CD4-positive, alpha-beta T cell (primary cell): ENCODE measurements at regions not wholly inside any gene's neighbourhood (a gene's known extent, or its start where the extent isn't known, plus 50 kb on each side); places are given as distances from the start of the nearest gene placed in this dataset.

Experiments
- ATAC-seq: fragments of 200-7000 bp; cut with Tn5 transposase; one replicate; pipeline ENCODE4 v1.10.0; 2022; ENCODE audit warnings: mild to moderate bottlenecking; ENCODE audit not compliant: poor library complexity
- CTCF ChIA-PET: fragments of 350-600 bp; sonication (Branson Sonifier 250); formaldehyde crosslinking; loops from one replicate; lab custom pipeline; 2021; ENCODE audit warnings: antibody characterized with exemption, inconsistent platforms; lab: Charles Lee
- POLR2A ChIA-PET: fragments of 350-600 bp; sonication (Branson Sonifier 250); formaldehyde crosslinking; loops from one replicate; lab custom pipeline; 2021; ENCODE audit warnings: antibody characterized with exemption, inconsistent platforms; lab: Charles Lee
- DNase-seq, 14 experiments: peaks; one replicate each; pipeline ENCODE4 v3.0.0-alpha.2; 2013 to 2020; ENCODE audit warnings: mixed read lengths in 2 of 14
- H3K27ac ChIP-seq, 2 donors: one replicate each; pipeline versions ENCODE4 v1.5.1 to v1.7.0; 2013; ENCODE audit warnings: low read length in 2 of 2, low read depth in 1 of 2, mild to moderate bottlenecking in 1 of 2
- H3K27me3 ChIP-seq, 2 experiments: 1 replicate in 1 of 2; 2 replicates in 1 of 2; pipeline versions ENCODE4 v1.6.1 to v1.7.0; 2013; ENCODE audit warnings: low read length in 2 of 2, control low read depth in 1 of 2, mild to moderate bottlenecking in 1 of 2, moderate library complexity in 1 of 2; ENCODE audit not compliant: insufficient read depth in 2 of 2, control insufficient read depth in 1 of 2
- H3K36me3 ChIP-seq: one replicate; pipeline ENCODE4 v1.6.1; 2013; ENCODE audit warnings: low read length, control low read depth; ENCODE audit not compliant: insufficient read depth
- H3K4me1 ChIP-seq: one replicate; pipeline ENCODE4 v1.6.1; 2013; ENCODE audit warnings: low read length, control low read depth; ENCODE audit not compliant: insufficient read depth
- H3K4me3 ChIP-seq: one replicate; pipeline ENCODE4 v1.5.1; 2013; ENCODE audit warnings: mild to moderate bottlenecking, low read length, moderate library complexity
- H3K9me3 ChIP-seq, 2 experiments: 1 replicate in 1 of 2; 2 replicates in 1 of 2; pipeline versions ENCODE4 v1.6.1 to v1.7.0; 2013; ENCODE audit warnings: low read length in 2 of 2, mild to moderate bottlenecking in 2 of 2, control low read depth in 1 of 2, moderate library complexity in 1 of 2; ENCODE audit not compliant: control insufficient read depth in 1 of 2, insufficient read depth in 1 of 2
- H3K27ac Mint-ChIP-seq: one replicate; pipeline ENCODE4 v1.8.0; 2020; ENCODE audit warnings: mixed read lengths
- H3K27me3 Mint-ChIP-seq: one replicate; pipeline ENCODE4 v1.8.0; 2021; ENCODE audit warnings: mixed read lengths
- H3K36me3 Mint-ChIP-seq: one replicate; pipeline ENCODE4 v1.8.0; 2021; ENCODE audit warnings: low read depth, mixed read lengths
- H3K4me1 Mint-ChIP-seq: one replicate; pipeline ENCODE4 v1.8.0; 2021; ENCODE audit warnings: low read depth, mixed read lengths
- H3K4me3 Mint-ChIP-seq: one replicate; pipeline ENCODE4 v1.8.0; 2020; ENCODE audit warnings: mild to moderate bottlenecking, mixed read lengths
- H3K9me3 Mint-ChIP-seq: one replicate; pipeline ENCODE4 v1.8.0; 2020; ENCODE audit warnings: mixed read lengths
- CTCF ChIP-seq: fragments of 200-600 bp; IDR thresholded peaks from one replicate; pipeline ENCODE4 v1.8.0; 2022; ENCODE audit warnings: antibody characterized with exemption, mild to moderate bottlenecking
- intact Hi-C, 2 experiments: fragments of 100-400 bp; cut with DNase I in 1 of 2; cut with micrococcal nuclease in 1 of 2; formaldehyde crosslinking; loops; one replicate each; pipeline versions ENCODE4 v1.15.1 to v1.9.0; 2023 to 2025; cut with DNase I, micrococcal nuclease

DNA sequence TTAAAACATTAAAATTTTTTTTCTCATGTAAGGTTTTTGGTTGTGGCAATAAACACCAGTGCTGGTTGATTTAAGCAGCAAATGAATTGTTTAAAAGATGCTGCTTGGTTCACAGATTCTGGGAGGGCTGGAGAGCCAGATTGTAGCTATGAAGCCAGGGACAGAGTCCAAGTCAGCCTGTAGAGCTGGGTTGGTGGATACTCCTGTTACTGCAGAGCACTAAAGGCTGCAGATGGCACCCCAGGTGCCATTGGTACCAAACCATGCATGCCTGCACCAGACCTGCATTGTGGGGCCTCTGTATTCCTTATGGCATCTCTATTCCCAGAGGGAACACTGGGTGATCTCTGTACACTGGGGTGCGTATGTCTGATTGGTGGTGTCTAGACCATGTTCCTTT lies 113.3 kb downstream of the SNAPC1 start:
- intact Hi-C loops = no loop called here
- Mint-ChIP-seq H3K27ac (no peak overlapping the region), H3K36me3 (no peaks in the 10 kb centered on the region), H3K4me1 (no peaks in the 10 kb centered on the region), H3K4me3 (no peak overlapping the region), H3K27me3 (peaks cover 63% of the 10 kb centered on the region), H3K9me3 (peaks cover 9% of the 10 kb centered on the region)
- peaks cover 18 to 20% of the 10 kb centered on the region in 2 experiments for H3K27me3 ChIP-seq
- H3K36me3 ChIP-seq = no peaks in the 10 kb centered on the region
- ChIA-PET POLR2A (no interaction called here), CTCF (interaction anchor here (0.6 to 1.0 kb wide), 2 partner anchors 15 to 291 kb away, joined by 3 to 6 read pairs; no protein-coding TSS in a partner anchor)
- no peak for DNase-seq
- TF ChIP-seq CTCF = no peak
- no peak overlapping the region for H3K27ac ChIP-seq
- no peak overlapping the region for H3K4me3 ChIP-seq
- H3K4me1 ChIP-seq = no peaks in the 10 kb centered on the region
- H3K9me3 ChIP-seq = peaks cover 4 to 9% of the 10 kb centered on the region in 2 experiments
- no peak for ATAC-seq

GRCh38 chr14:61876362-61877034 lies 114.3 kb downstream of the SNAPC1 start:
- H3K27ac Mint-ChIP-seq = no peak overlapping the region
- CTCF ChIA-PET = no interaction called here
- no peaks in the 10 kb centered on the region for H3K4me1 ChIP-seq
- no peaks in the 10 kb centered on the region for H3K9me3 ChIP-seq
- DNase-seq = no peak
- ATAC-seq = no peak
- POLR2A ChIA-PET = no interaction called here
- H3K36me3 Mint-ChIP-seq = no peaks in the 10 kb centered on the region
- no peak overlapping the region for H3K4me3 Mint-ChIP-seq
- intact Hi-C loops = no loop called here
- no peaks in the 10 kb centered on the region for H3K36me3 ChIP-seq
- H3K4me1 Mint-ChIP-seq = no peaks in the 10 kb centered on the region
- H3K9me3 Mint-ChIP-seq = no peaks in the 10 kb centered on the region
- peaks cover 18 to 29% of the 10 kb centered on the region in 2 experiments for H3K27me3 ChIP-seq
- no peak for TF ChIP-seq CTCF
- no peak overlapping the region for H3K4me3 ChIP-seq
- no peak overlapping the region for H3K27ac ChIP-seq
- peaks cover 71% of the 10 kb centered on the region for H3K27me3 Mint-ChIP-seq

- H3K4me3 ChIP-seq = no peak overlapping the region
- no peak for ATAC-seq
- TF ChIP-seq CTCF = no peak
- Mint-ChIP-seq H3K4me3 (no peak overlapping the region), H3K36me3 (no peaks in the 10 kb centered on the region), H3K4me1 (no peaks in the 10 kb centered on the region), H3K27ac (no peak overlapping the region), H3K27me3 (peaks cover 76% of the 10 kb centered on the region), H3K9me3 (no peaks in the 10 kb centered on the region)
- no peaks in the 10 kb centered on the region for H3K36me3 ChIP-seq
- intact Hi-C loops = no loop called here
- H3K27ac ChIP-seq = no peak overlapping the region
- peaks cover 18 to 33% of the 10 kb centered on the region in 2 experiments for H3K27me3 ChIP-seq
- ChIA-PET CTCF (no interaction called here), POLR2A (no interaction called here)
- H3K9me3 ChIP-seq = no peaks in the 10 kb centered on the region
- no peaks in the 10 kb centered on the region for H3K4me1 ChIP-seq
- no peak for DNase-seq
Measured at GRCh38 chr14:61877035-61877390, 114.8 kb downstream of the SNAPC1 start.
